ENCODE measurements at regions not wholly inside any gene's neighbourhood (a gene's known extent, or its start where the extent isn't known, plus 50 kb on each side); places are given as distances from the start of the nearest gene placed in this dataset.

DNA sequence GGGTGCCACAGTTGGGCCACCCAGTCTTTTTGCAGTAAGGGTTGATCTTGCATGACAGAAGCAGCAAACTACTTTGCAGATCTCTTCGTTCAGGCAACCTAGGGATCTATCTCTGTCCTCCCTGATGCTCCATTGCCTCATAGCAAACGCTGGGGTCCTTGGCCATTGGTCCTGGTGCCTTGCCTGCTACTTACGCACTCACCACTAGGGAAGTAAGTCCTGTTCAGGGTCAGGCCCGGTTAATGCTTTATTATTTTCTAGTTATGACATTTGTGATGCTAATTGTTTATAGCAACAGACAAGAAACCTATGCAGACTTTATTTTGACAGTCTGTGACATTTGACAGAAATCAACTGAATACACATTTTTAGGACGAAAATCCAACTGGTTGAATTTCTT, 326.5 kb upstream of the FMN2 start:
- TF ChIP-seq POLR2A (IDR thresholded peaks at IDR 0.05; ENCODE audit: control extremely low read depth in 1 of 2, low read depth in 2 of 2, low read length in 2 of 2) (no peak), CREB1 (IDR thresholded peaks at IDR 0.05) (no peak), RXRA (IDR thresholded peaks at IDR 0.05; ENCODE audit: insufficient read depth, low read depth, low read length) (no peak)
- TF ChIP-seq, protein P1, sequence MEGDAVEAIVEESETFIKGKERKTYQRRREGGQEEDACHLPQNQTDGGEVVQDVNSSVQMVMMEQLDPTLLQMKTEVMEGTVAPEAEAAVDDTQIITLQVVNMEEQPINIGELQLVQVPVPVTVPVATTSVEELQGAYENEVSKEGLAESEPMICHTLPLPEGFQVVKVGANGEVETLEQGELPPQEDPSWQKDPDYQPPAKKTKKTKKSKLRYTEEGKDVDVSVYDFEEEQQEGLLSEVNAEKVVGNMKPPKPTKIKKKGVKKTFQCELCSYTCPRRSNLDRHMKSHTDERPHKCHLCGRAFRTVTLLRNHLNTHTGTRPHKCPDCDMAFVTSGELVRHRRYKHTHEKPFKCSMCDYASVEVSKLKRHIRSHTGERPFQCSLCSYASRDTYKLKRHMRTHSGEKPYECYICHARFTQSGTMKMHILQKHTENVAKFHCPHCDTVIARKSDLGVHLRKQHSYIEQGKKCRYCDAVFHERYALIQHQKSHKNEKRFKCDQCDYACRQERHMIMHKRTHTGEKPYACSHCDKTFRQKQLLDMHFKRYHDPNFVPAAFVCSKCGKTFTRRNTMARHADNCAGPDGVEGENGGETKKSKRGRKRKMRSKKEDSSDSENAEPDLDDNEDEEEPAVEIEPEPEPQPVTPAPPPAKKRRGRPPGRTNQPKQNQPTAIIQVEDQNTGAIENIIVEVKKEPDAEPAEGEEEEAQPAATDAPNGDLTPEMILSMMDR (IDR thresholded peaks at IDR 0.05; ENCODE audit: control extremely low read depth in 1 of 3, insufficient read depth in 1 of 3, low read depth in 1 of 3, low read length in 3 of 3): peak; percentile 1 to 51 (median 46); a peak in 3 of 4 replicates

Measured in H1 (cell line).